Activated naive CD4-positive, alpha-beta T cell treated with anti-CD3 and anti-CD28 coated beads, Interleukin-2, amount 10 ng/mL, durations not matched to agents 7 days and 5 days (primary cell): ENCODE measurements at regions not wholly inside any gene's neighbourhood (a gene's known extent, or its start where the extent isn't known, plus 50 kb on each side); places are given as distances from the start of the nearest gene placed in this dataset.

Experiments used
- CTCF ChIA-PET: fragments of 350-600 bp; sonication (Branson Sonifier 250); formaldehyde crosslinking; loops from one replicate; lab custom pipeline; 2021; ENCODE audit warnings: antibody characterized with exemption; lab: Charles Lee
- DNase-seq: peaks from one replicate; pipeline ENCODE4 v3.0.0-alpha.2; 2020
- H3K27ac Mint-ChIP-seq: one replicate; pipeline ENCODE4 v1.8.0; 2021; ENCODE audit warnings: mild to moderate bottlenecking, moderate library complexity, mixed read lengths
- H3K27me3 Mint-ChIP-seq: one replicate; pipeline ENCODE4 v1.8.0; 2021; ENCODE audit warnings: mild to moderate bottlenecking, mixed read lengths
- H3K36me3 Mint-ChIP-seq: one replicate; pipeline ENCODE4 v1.8.0; 2021; ENCODE audit warnings: mixed read lengths
- H3K4me1 Mint-ChIP-seq: one replicate; pipeline ENCODE4 v1.8.0; 2021; ENCODE audit warnings: mixed read lengths
- H3K4me3 Mint-ChIP-seq: one replicate; pipeline ENCODE4 v1.8.0; 2021; ENCODE audit warnings: mild to moderate bottlenecking, moderate library complexity, mixed read lengths
- H3K9me3 Mint-ChIP-seq: one replicate; pipeline ENCODE4 v1.8.0; 2021; ENCODE audit warnings: mixed read lengths

DNA sequence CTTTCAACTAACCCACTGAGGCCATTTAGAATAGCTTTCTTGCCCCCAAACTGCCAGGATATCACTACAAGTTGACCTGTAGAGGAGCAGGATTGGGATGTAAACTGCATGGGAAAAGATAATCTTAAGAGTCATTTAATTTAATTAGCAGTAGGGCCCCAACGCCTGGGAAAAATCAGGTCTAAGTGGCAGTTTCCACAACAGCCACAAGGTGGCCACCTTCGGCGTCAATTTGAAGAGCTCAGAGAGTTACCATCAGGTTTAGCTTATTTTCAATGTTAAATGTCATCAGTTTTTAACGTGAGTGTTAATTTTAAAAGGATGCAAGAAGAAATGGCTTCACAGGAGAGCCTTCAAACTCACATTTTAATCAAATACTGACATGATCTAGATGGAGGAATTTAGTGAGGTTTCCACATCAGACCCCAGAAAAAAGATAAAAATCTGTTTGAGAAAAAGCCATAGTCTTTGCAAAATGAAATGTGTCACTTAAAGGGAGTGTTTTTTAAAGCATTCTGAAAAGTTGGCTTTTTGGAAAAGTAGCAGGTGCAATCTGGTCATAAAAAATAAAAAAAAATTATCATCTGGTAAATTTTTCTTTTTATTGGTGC, 77.3 kb upstream of the UPP2 start:
- H3K27me3 Mint-ChIP-seq, result peaks cover 11% of the 10 kb centered on the region
- CTCF ChIA-PET, result interaction anchor here (0.7 to 6.3 kb wide), 21 partner anchors 9 to 730 kb away, joined by 3 to 54 read pairs (median 4); no protein-coding TSS in a partner anchor
- H3K36me3 Mint-ChIP-seq, result no peaks in the 10 kb centered on the region

DNA sequence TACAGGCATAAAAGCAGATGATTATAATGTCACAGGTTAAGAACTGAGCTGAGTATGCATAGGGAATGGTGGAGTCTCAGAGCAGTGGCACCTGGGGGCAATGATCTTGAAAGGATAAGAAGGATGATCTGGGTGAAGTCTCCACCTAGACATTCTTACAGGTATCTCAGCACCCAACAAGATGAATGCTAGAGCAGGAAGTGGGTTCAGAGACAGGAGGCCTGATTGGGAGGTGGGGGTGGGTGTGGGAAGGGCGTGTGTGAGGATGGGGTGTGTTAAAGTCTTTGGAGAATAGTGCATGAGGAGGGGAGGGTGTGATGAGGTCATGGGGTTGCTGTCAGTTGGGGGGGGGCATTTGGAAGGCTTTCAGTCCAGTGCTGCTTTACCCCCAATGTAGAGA, 78.8 kb upstream of the UPP2 start:
- Mint-ChIP-seq H3K4me1 (peaks cover 8% of the 10 kb centered on the region), H3K27ac (no peak overlapping the region), H3K4me3 (no peak overlapping the region), H3K27me3 (peaks cover 9% of the 10 kb centered on the region), H3K9me3 (no peaks in the 10 kb centered on the region), H3K36me3 (no peaks in the 10 kb centered on the region)
- CTCF ChIA-PET, result interaction anchor here (0.6 to 6.3 kb wide), 8 partner anchors 9 to 732 kb away, joined by 3 to 54 read pairs (median 8); no protein-coding TSS in a partner anchor
- no peak for DNase-seq

More for the DNA sequence above, 77.3 kb upstream of the UPP2 start:
- peak overlapping the region; percentile 12 for H3K27ac Mint-ChIP-seq
- H3K9me3 Mint-ChIP-seq, result no peaks in the 10 kb centered on the region
- no peak overlapping the region for H3K4me3 Mint-ChIP-seq
- H3K4me1 Mint-ChIP-seq, result peaks cover 8% of the 10 kb centered on the region
- DNase-seq, result peak; percentile 68

DNA sequence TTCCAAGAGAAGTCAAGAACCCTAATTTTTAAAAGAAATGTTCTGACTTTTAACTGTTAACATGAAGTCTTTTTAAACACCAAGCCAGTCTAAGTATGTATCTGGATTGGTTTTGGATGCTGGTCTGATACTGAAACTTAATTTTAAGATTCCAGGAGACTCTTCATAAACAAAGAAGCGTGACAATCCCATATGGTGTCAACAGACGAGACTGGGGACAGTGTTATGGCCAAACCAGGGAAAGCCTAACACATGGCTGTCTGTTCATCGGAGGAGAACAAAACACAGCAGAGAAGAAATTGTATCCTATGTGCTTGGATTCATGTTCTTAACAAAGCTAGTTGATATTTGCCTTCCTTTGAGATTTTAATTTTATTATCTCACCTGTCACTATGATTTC, 80.5 kb upstream of the UPP2 start:
- Mint-ChIP-seq H3K4me1 (peaks cover 8% of the 10 kb centered on the region), H3K27ac (no peak overlapping the region), H3K9me3 (no peaks in the 10 kb centered on the region), H3K4me3 (no peak overlapping the region), H3K27me3 (peaks cover 9% of the 10 kb centered on the region), H3K36me3 (no peaks in the 10 kb centered on the region)
- DNase-seq, result no peak
- CTCF ChIA-PET, result interaction anchor here (0.6 to 6.3 kb wide), 3 partner anchors 723 to 733 kb away, joined by 3 to 54 read pairs (median 5); no protein-coding TSS in a partner anchor

DNA sequence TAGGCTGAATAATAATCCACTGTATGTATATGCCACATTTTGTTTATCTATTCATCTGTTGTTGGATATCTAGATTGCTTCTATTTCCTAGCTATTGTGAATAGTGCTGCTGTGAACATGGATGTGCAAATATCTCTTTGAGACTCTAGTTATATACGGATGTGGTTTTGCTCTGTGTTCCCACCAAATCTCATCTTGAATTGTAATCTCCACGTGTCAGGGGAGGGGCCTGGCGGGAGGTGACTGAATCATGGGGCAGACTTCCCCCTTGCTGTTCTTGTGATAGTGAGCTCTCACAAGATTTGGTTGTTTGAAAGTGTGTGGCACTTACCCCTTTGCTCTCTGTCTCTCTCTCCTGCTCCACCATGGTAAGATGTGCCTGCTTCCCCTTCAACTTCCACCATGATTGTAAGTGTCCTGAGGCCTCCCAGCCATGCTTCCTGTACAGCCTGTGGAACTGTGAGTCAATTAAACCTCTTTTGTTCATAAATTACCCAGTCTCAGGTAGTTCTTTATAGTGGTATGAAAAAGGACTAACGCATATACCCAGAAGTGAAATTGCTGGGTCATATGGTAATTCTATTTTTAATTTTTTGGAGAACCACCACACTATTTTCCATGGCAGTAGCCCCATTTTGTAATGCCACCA, 86.1 kb upstream of the UPP2 start:
- H3K36me3 Mint-ChIP-seq, result no peaks in the 10 kb centered on the region
- H3K4me3 Mint-ChIP-seq, result no peak overlapping the region
- CTCF ChIA-PET, result interaction anchor here (0.8 kb wide), 1 partner anchor 518 kb away, joined by 3 read pairs; no protein-coding TSS in a partner anchor
- no peak overlapping the region for H3K27ac Mint-ChIP-seq
- peaks cover 2% of the 10 kb centered on the region for H3K9me3 Mint-ChIP-seq
- DNase-seq, result peak; percentile 41
- peaks cover 25% of the 10 kb centered on the region for H3K4me1 Mint-ChIP-seq
- peaks cover 9% of the 10 kb centered on the region for H3K27me3 Mint-ChIP-seq

DNA sequence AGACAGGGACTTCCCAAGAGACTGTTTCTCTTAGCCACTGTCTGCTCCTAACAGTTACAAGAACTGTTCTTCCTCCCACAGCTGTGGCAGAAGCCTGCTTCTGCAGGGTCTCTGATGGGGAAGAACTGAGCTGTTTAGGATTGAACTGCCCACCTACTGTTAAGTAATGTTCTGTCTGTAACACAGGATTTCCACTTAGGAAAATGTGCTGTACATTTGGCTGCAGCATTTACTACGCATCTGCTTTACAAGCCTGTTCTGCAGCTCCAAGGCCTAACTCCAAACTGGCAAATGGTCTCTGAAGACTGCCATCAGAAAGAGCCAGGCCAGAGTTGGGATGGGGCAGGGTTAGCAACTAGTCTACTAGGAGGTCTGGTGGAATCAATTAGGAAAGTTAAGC, 87.8 kb upstream of the UPP2 start:
- Mint-ChIP-seq H3K27ac (no peak overlapping the region), H3K4me1 (peaks cover 27% of the 10 kb centered on the region), H3K4me3 (no peak overlapping the region), H3K36me3 (no peaks in the 10 kb centered on the region), H3K9me3 (peaks cover 2% of the 10 kb centered on the region), H3K27me3 (peaks cover 4% of the 10 kb centered on the region)
- CTCF ChIA-PET, result interaction anchor here (0.6 to 2.0 kb wide), 7 partner anchors 10 to 764 kb away, joined by 3 to 13 read pairs (median 3); no protein-coding TSS in a partner anchor
- no peak for DNase-seq

DNA sequence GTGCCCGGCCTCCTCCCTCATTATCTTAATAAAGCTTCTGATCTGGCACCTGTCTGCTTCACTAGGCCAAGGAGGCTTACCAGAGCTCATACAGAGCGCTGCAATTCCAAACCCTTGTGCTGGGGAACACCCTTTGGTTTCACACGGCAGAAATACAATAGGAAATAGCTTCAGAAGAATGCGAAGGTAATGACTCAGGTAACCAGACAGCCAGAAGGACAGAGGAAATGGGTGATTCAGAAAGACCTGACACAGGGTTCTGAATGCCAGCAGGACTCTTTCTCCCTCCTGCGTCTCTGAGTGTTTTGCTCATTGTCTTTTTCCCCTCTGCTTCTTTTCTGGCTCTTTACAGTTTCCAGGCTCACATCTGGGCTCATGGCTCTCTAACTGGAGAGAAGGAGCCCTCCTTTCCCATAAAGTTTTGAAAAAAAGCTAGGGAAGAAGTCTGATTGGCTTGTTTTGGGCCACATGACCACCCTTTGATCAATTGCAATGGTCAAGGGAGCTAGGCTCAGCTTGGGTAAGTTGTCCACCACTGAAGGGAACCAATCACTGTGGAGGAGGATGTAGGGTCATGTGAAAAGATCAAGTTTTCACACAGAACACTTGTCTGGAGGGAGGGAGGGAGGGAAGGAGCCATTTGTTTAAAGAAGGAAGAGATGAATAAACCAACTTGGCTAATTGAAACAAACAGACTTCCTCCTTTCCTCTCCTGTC, 90.5 kb upstream of the UPP2 start:
- Mint-ChIP-seq H3K36me3 (no peaks in the 10 kb centered on the region), H3K27ac (peak overlapping the region; percentile 38), H3K4me3 (no peak overlapping the region), H3K27me3 (peaks cover 4% of the 10 kb centered on the region), H3K9me3 (peaks cover 2% of the 10 kb centered on the region), H3K4me1 (peaks cover 32% of the 10 kb centered on the region)
- CTCF ChIA-PET, result interaction anchor here (0.5 to 2.1 kb wide), 21 partner anchors 9 to 709 kb away, joined by 3 to 18 read pairs (median 3); no protein-coding TSS in a partner anchor
- DNase-seq, result no peak

DNA sequence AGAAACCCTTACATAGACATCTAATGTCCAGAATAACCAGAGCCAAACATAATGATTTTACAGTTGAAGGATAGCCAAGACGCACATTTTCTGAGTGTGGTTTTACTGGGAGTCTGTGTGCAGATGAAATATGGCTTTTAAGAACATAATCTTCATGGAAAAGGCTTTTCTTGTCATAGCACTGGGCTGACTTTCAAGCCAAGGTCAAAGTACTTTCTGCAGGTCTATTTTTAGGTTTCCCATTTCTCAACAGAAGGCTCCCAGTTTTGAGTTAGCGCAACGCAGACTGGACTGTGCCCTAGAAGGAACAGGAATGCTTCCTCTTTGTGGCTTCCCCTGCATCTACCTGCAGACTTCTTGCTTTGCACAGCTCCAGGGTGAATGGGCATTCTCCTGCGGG, 92.3 kb upstream of the UPP2 start:
- Mint-ChIP-seq H3K4me1 (peaks cover 24% of the 10 kb centered on the region), H3K27me3 (peaks cover 10% of the 10 kb centered on the region), H3K27ac (no peak overlapping the region), H3K36me3 (no peaks in the 10 kb centered on the region), H3K9me3 (no peaks in the 10 kb centered on the region), H3K4me3 (no peak overlapping the region)
- CTCF ChIA-PET, result interaction anchor here (1.2 to 4.8 kb wide), 10 partner anchors 9 to 707 kb away, joined by 3 to 30 read pairs (median 5); partner anchors contain the start of gene ACVR1C
- DNase-seq, result no peak

DNA sequence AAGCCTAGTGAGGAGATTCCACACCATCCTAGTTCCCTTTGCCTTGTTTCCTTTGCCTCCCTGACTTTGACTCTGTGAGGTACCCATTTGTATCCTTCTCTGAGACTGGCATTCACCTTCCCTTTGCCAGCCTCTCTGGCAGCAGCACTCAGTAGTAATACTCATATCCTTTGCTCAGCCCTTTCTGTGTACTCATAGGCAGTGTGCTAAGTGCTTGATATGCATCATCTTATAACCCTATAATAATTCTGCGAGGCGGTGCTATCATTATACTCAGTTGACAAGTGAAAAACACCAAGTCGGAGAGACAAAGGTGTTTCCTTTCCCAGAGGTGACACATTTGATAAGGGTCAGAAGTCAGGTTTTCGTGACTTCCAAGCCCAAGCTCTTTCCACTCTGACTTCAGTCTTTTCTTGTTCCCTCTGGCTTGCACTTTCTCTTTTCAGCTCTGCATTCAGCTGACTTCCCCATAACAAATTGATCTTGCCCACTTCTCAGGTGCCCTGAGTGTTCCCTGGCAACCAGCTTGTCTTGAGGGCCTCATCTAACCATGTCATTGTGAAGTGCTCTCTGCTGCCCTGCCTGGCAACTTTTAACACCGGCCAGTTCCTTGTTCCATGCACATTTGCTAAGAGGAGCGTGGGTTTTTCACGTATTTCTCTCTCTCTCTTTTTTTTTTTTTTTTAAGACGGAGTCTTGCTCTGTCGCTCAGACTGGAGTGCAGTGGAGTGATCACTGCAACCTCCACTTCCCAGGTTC, 94.5 kb upstream of the UPP2 start:
- DNase-seq, result peak; percentile 49
- Mint-ChIP-seq H3K27ac (no peak overlapping the region), H3K4me1 (peaks cover 20% of the 10 kb centered on the region), H3K4me3 (no peak overlapping the region), H3K27me3 (peaks cover 14% of the 10 kb centered on the region), H3K9me3 (no peaks in the 10 kb centered on the region), H3K36me3 (no peaks in the 10 kb centered on the region)
- CTCF ChIA-PET, result interaction anchor here (0.7 to 4.8 kb wide), 12 partner anchors 11 to 705 kb away, joined by 3 to 30 read pairs (median 6); no protein-coding TSS in a partner anchor

DNA sequence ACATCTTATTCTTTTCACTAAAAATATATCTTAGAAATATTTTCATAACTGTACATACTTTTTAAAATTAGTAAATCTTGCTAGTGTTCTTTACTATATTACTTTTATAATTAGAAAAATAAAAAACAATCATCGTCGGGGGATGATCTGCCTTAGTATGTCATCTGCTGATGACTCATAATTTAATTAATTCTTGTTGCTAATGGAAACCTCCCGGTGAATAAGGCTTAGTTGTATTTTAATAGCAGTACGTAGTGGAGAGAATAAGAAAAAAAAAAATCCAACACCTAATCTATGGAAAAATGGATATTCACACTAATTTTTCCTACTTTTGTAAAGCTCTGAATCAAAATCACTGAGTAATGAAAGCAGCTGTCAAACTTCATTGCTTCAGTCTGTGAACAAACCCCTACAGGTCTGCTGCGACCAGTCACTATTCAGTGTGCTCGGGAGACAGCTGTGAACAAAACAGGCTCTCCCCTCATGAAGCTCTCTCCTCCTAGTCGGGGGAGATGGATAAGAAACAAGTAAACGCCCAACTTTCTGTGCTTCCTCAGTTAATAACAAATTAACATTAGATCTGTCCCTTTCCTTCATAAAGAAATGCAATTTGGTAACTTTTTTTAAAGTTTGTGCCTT, 97.4 kb upstream of the UPP2 start:
- CTCF ChIA-PET, result interaction anchor here (1.7 kb wide), 1 partner anchor 227 kb away, joined by 3 read pairs; no protein-coding TSS in a partner anchor
- DNase-seq, result no peak
- H3K27ac Mint-ChIP-seq, result no peak overlapping the region
- H3K4me3 Mint-ChIP-seq, result no peak overlapping the region
- no peaks in the 10 kb centered on the region for H3K9me3 Mint-ChIP-seq
- H3K4me1 Mint-ChIP-seq, result peaks cover 5% of the 10 kb centered on the region
- H3K27me3 Mint-ChIP-seq, result peaks cover 14% of the 10 kb centered on the region
- no peaks in the 10 kb centered on the region for H3K36me3 Mint-ChIP-seq

DNA sequence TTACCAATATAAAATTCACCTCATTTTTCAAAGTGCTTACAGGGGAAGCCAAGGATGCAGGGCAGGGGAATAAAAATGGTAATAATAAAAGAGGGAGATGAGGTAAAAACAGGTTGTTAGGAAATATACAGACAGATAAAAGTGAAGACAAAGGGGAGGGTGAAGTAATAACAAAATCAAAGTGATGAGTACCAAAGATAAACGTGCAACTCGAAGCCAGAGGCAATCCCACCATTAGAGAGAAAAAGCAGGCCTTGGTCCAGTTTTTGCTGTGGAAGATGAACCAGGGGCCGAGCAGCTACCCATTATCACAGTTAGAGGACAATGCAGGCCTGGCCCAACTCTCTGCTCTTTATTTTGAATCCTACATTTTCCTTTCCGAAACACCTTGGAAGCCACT, 99.6 kb upstream of the UPP2 start:
- no peak overlapping the region for H3K4me3 Mint-ChIP-seq
- DNase-seq, result no peak

DNA sequence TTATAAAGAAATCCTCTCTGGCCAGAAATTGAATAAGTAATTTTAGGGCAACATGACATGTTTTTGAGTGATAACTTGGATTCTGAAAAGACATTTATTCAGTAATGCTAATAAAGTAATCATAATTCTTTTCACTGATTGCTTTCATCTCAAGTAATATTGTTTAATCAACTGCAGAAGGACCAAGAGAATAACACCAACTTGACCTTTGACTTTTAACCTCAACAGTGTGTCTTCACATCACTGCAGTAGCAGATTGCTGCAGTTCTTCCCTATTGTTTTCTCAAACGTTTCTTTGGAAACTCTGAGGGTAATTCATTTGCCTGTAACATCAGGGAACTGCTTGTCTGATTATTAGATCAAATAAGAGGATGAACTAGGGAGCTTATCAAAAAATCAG, 104.9 kb upstream of the UPP2 start:
- Mint-ChIP-seq H3K27me3 (no peaks in the 10 kb centered on the region), H3K36me3 (peaks cover 2% of the 10 kb centered on the region), H3K27ac (no peak overlapping the region), H3K4me1 (no peaks in the 10 kb centered on the region), H3K9me3 (peaks cover 2% of the 10 kb centered on the region), H3K4me3 (no peak overlapping the region)
- CTCF ChIA-PET, result interaction anchor here (0.7 to 0.8 kb wide), 2 partner anchors 14 to 139 kb away, joined by 3 read pairs; no protein-coding TSS in a partner anchor
- DNase-seq, result no peak

More for the DNA sequence above, 99.6 kb upstream of the UPP2 start:
- H3K36me3 Mint-ChIP-seq, result peaks cover 2% of the 10 kb centered on the region
- H3K4me1 Mint-ChIP-seq, result peaks cover 3% of the 10 kb centered on the region
- H3K9me3 Mint-ChIP-seq, result peaks cover 2% of the 10 kb centered on the region
- peaks cover 10% of the 10 kb centered on the region for H3K27me3 Mint-ChIP-seq
- H3K27ac Mint-ChIP-seq, result no peak overlapping the region
- CTCF ChIA-PET, result interaction anchor here (1.4 to 1.5 kb wide), 4 partner anchors 9 to 700 kb away, joined by 3 to 6 read pairs (median 4); no protein-coding TSS in a partner anchor

DNA sequence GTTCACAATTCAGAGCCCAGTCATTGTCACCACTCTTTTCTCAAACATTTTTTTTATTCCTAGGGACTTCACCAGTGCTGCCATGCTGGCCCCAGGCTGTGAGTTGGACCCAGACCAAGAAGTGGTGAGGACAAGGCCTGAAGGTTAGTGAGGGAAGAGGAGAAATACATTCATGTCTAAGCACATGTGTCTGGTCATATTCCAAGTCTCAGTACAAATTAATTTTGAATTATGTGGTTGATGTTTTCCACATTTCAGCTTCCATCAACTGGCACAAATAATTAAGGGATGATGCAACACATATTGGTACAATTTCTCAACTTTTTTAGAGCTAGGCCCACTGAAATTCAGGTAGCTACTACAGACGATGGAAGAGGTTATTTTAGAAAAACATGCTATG, 106.6 kb upstream of the UPP2 start:
- no peaks in the 10 kb centered on the region for H3K27me3 Mint-ChIP-seq
- H3K36me3 Mint-ChIP-seq, result peaks cover 2% of the 10 kb centered on the region
- DNase-seq, result no peak
- no peaks in the 10 kb centered on the region for H3K4me1 Mint-ChIP-seq
- no peak overlapping the region for H3K27ac Mint-ChIP-seq
- CTCF ChIA-PET, result no interaction called here
- no peak overlapping the region for H3K4me3 Mint-ChIP-seq
- peaks cover 2% of the 10 kb centered on the region for H3K9me3 Mint-ChIP-seq

DNA sequence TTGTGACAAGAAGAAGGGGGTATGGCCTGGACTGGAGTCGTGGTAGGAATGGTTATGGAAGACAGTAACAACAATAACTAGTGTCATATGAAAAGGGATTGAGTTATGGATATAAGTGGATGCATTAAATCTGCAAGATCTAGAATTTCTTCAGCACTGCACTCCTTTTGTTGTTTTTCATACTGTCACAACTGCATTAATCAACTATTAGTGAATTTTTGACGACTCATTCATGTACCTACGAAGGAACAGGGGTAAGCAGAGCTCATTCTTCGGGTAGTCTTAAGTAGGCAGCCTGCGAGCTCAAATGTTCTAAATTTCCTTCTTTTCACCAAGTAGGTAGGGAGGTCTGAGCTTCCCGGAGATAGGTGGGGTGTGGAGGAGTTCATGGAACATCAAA, 109.7 kb upstream of the UPP2 start:
- Mint-ChIP-seq H3K27ac (no peak overlapping the region), H3K36me3 (no peaks in the 10 kb centered on the region), H3K27me3 (peaks cover 3% of the 10 kb centered on the region), H3K9me3 (no peaks in the 10 kb centered on the region), H3K4me1 (no peaks in the 10 kb centered on the region), H3K4me3 (no peak overlapping the region)
- DNase-seq, result no peak
- CTCF ChIA-PET, result interaction anchor here (0.7 kb wide), 1 partner anchor 20 kb away, joined by 3 read pairs; no protein-coding TSS in a partner anchor
